ENCODE measurements at regions not wholly inside any gene's neighbourhood (a gene's known extent, or its start where the extent isn't known, plus 50 kb on each side); places are given as distances from the start of the nearest gene placed in this dataset.

DNA sequence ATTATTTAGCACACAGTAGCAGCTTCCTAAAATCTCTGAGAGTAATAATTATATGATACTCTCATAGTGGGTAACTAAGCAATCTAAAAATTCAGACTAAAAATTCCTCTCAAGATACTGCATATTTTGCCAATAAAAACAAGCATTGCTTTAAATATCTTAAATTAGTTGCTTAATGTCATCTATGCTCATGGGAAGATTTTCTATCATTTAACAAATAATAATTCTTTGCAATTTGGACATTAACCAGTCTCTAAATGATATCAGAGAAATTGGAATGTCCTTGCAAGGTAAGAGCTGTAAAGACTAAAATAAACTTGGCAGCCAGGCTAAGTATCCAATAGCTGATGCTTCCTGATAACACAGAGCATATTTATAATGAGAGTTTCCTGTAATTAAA lies 221.8 kb downstream of the SNCAIP start:
- CTCF ChIA-PET, result interaction anchor here (1.2 kb wide), 2 partner anchors 11 to 18 kb away, joined by 3 read pairs; no protein-coding TSS in a partner anchor
- Histone ChIP-seq H3K4me1 (ENCODE audit: control extremely low read depth in 1 of 4, control insufficient read depth in 4 of 4, insufficient read depth in 4 of 4, low read length in 3 of 4) (no peaks in the 10 kb centered on the region), H3K9me3 (ENCODE audit: control extremely low read depth in 1 of 5, control insufficient read depth in 4 of 5, insufficient read depth in 2 of 5, low read depth in 1 of 5, low read length in 4 of 5) (no peaks in the 10 kb centered on the region), H3K27me3 (replicated peaks in 2 of 5; ENCODE audit: control insufficient read depth in 4 of 5, insufficient read depth in 5 of 5, low read length in 4 of 5) (no peaks in the 10 kb centered on the region), H3K27ac (ENCODE audit: insufficient read depth in 1 of 2, low read depth in 1 of 2, low read length in 2 of 2, poor library complexity in 1 of 2, severe bottlenecking in 2 of 2) (no peak overlapping the region), H3K4me3 (ENCODE audit: control insufficient read depth in 1 of 7, extremely low read depth in 1 of 7, insufficient read depth in 4 of 7, low read depth in 2 of 7, low read length in 6 of 7) (no peak overlapping the region), H3K36me3 (ENCODE audit: control insufficient read depth in 4 of 4, insufficient read depth in 4 of 4, low read length in 3 of 4) (no peaks in the 10 kb centered on the region)
- DNase-seq, result no peak
- POLR2A ChIA-PET, result no interaction called here

DNA sequence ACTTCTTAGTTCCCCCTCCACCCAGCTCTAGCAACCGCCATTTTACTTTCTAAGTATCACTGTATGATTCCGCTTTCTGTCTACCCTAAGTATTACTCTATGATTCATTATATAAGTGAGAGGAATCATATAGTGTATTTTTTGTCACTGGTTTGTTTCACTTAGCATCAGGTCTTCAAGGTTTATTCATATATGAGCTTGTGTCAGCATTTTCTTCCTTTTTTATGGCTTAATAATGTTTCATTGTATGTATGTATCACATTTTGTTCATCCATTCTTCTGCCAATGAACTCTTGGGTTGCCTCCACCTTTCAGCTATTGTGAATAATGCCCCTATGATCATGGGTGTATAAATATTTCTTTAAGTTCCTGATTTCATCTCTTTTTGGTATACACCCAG lies 222.8 kb downstream of the SNCAIP start:
- no peak for DNase-seq
- H3K4me3 ChIP-seq (ENCODE audit: control insufficient read depth in 1 of 7, extremely low read depth in 1 of 7, insufficient read depth in 4 of 7, low read depth in 2 of 7, low read length in 6 of 7), result no peak overlapping the region
- WGBS (ENCODE audit: insufficient coverage), result no CpG with 5 or more reads among the region's 2 CpGs

DNA sequence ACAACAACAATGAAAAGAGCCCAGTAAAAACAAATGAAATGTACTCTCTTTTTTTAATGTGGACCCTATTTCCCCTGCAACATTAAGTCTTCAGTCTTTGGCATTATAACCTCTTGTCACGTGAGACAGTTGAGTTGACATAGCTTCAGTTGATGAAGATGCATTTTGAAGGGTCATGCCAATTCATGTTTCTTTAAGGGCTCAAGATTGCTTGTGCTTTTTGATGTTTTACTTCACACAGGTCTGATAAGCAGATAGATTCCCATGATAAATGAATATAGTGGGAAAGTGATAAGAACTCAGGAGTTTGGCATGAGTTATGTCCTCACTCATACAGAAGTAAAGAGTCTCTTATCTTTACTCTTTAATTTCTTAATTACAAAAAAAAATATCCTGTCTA lies 229.4 kb downstream of the SNCAIP start:
- peaks cover 0 to 2% (median 0%) of the 10 kb centered on the region in 5 experiments for H3K27me3 ChIP-seq (replicated peaks in 2 of 5; ENCODE audit: control insufficient read depth in 4 of 5, insufficient read depth in 5 of 5, low read length in 4 of 5)
- ChIA-PET CTCF (no interaction called here), POLR2A (no interaction called here)
- no peaks in the 10 kb centered on the region for H3K4me1 ChIP-seq (ENCODE audit: control extremely low read depth in 1 of 4, control insufficient read depth in 4 of 4, insufficient read depth in 4 of 4, low read length in 3 of 4)
- H3K9me3 ChIP-seq (ENCODE audit: control extremely low read depth in 1 of 5, control insufficient read depth in 4 of 5, insufficient read depth in 2 of 5, low read depth in 1 of 5, low read length in 4 of 5), result no peaks in the 10 kb centered on the region
- H3K4me3 ChIP-seq (ENCODE audit: control insufficient read depth in 1 of 7, extremely low read depth in 1 of 7, insufficient read depth in 4 of 7, low read depth in 2 of 7, low read length in 6 of 7), result no peak overlapping the region
- H3K36me3 ChIP-seq (ENCODE audit: control insufficient read depth in 4 of 4, insufficient read depth in 4 of 4, low read length in 3 of 4), result no peaks in the 10 kb centered on the region
- DNase-seq, result no peak
- no peak overlapping the region for H3K27ac ChIP-seq (ENCODE audit: insufficient read depth in 1 of 2, low read depth in 1 of 2, low read length in 2 of 2, poor library complexity in 1 of 2, severe bottlenecking in 2 of 2)
- WGBS (ENCODE audit: insufficient coverage), result 89% methylated on average over 1 of the region's 1 CpG

More for the DNA sequence above, 222.8 kb downstream of the SNCAIP start:
- no peaks in the 10 kb centered on the region for H3K36me3 ChIP-seq (ENCODE audit: control insufficient read depth in 4 of 4, insufficient read depth in 4 of 4, low read length in 3 of 4)
- H3K27ac ChIP-seq (ENCODE audit: insufficient read depth in 1 of 2, low read depth in 1 of 2, low read length in 2 of 2, poor library complexity in 1 of 2, severe bottlenecking in 2 of 2), result no peak overlapping the region
- ChIA-PET POLR2A (no interaction called here), CTCF (interaction anchor here (1.2 kb wide), 2 partner anchors 12 to 19 kb away, joined by 3 read pairs; no protein-coding TSS in a partner anchor)
- H3K4me1 ChIP-seq (ENCODE audit: control extremely low read depth in 1 of 4, control insufficient read depth in 4 of 4, insufficient read depth in 4 of 4, low read length in 3 of 4), result no peaks in the 10 kb centered on the region
- H3K27me3 ChIP-seq (replicated peaks in 2 of 5; ENCODE audit: control insufficient read depth in 4 of 5, insufficient read depth in 5 of 5, low read length in 4 of 5), result peaks cover 0 to 2% (median 0%) of the 10 kb centered on the region in 5 experiments
- no peaks in the 10 kb centered on the region for H3K9me3 ChIP-seq (ENCODE audit: control extremely low read depth in 1 of 5, control insufficient read depth in 4 of 5, insufficient read depth in 2 of 5, low read depth in 1 of 5, low read length in 4 of 5)

DNA sequence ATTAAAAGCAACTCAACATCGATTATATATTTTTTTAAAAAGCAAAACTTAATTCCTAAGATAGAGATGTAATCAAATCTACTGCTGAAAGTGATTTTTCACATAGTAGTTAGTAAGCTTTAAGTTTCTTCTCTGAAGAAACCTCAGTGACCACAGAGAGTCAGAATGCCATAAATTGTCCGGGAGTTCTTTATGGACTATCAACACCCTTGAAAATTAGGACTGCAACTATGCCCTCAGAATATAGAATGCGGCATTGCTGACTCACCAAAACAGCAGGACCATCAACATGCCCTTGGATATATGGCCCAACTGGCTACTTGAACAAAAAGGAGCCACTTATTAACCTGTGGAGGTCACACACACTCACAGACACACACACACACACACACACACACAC lies 228.9 kb upstream of the SNX2 start:
- ChIA-PET CTCF (no interaction called here), POLR2A (no interaction called here)
- no peaks in the 10 kb centered on the region for H3K9me3 ChIP-seq (ENCODE audit: control extremely low read depth in 1 of 5, control insufficient read depth in 4 of 5, insufficient read depth in 2 of 5, low read depth in 1 of 5, low read length in 4 of 5)
- H3K4me3 ChIP-seq (ENCODE audit: control insufficient read depth in 1 of 7, extremely low read depth in 1 of 7, insufficient read depth in 4 of 7, low read depth in 2 of 7, low read length in 6 of 7), result no peak overlapping the region
- H3K27me3 ChIP-seq (replicated peaks in 2 of 5; ENCODE audit: control insufficient read depth in 4 of 5, insufficient read depth in 5 of 5, low read length in 4 of 5), result peaks cover 0 to under 1% (median 0%) of the 10 kb centered on the region in 5 experiments
- no peak overlapping the region for H3K27ac ChIP-seq (ENCODE audit: insufficient read depth in 1 of 2, low read depth in 1 of 2, low read length in 2 of 2, poor library complexity in 1 of 2, severe bottlenecking in 2 of 2)
- DNase-seq, result no peak
- no peaks in the 10 kb centered on the region for H3K4me1 ChIP-seq (ENCODE audit: control extremely low read depth in 1 of 4, control insufficient read depth in 4 of 4, insufficient read depth in 4 of 4, low read length in 3 of 4)
- H3K36me3 ChIP-seq (ENCODE audit: control insufficient read depth in 4 of 4, insufficient read depth in 4 of 4, low read length in 3 of 4), result no peaks in the 10 kb centered on the region
- WGBS (ENCODE audit: insufficient coverage), result 80% methylated on average over 1 of the region's 3 CpGs

DNA sequence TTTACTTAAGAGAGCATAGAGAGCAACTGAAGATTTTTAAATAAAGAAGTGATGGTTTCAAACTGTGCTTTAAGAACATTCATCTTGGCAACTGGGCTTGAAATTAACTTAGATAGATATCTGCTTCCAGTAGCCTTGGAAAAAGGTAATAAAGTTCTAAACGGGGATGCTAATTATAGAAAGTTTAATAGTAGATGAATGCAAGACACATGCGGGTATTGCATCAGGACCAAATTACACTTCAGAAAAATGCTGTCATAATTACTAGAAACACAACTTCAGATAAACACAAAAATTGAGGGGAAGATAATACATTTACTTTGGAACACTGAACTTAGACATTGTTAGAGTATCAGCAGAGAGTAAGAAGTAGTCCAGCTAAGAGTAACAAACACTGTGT lies 227.7 kb upstream of the SNX2 start:
- CTCF ChIA-PET, result no interaction called here

DNA sequence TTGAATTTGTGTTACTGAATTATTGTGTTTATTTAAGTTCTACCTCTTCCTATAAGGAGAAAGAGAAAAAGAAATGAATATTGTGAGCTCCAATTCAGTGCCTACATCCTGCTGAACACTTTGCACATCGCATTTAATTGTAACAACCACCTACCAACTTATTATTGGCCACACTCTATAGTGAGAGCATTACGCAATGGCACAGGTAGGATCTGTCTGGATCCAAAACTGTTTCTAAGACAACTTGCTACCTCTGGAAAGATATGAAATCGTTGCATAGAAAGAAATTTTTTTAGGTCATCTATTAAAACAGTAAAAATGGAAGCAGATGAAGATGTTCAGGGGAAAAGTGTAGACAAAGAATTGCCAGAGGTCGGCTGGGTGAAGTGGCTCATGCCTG lies 227.2 kb upstream of the SNX2 start:
- DNase-seq, result no peak
- ChIA-PET CTCF (no interaction called here), POLR2A (no interaction called here)
- H3K27ac ChIP-seq (ENCODE audit: insufficient read depth in 1 of 2, low read depth in 1 of 2, low read length in 2 of 2, poor library complexity in 1 of 2, severe bottlenecking in 2 of 2), result no peak overlapping the region
- 95% methylated on average over 4 of the region's 4 CpGs for WGBS (ENCODE audit: insufficient coverage)
- no peaks in the 10 kb centered on the region for H3K9me3 ChIP-seq (ENCODE audit: control extremely low read depth in 1 of 5, control insufficient read depth in 4 of 5, insufficient read depth in 2 of 5, low read depth in 1 of 5, low read length in 4 of 5)
- H3K4me3 ChIP-seq (ENCODE audit: control insufficient read depth in 1 of 7, extremely low read depth in 1 of 7, insufficient read depth in 4 of 7, low read depth in 2 of 7, low read length in 6 of 7), result no peak overlapping the region
- no peaks in the 10 kb centered on the region for H3K4me1 ChIP-seq (ENCODE audit: control extremely low read depth in 1 of 4, control insufficient read depth in 4 of 4, insufficient read depth in 4 of 4, low read length in 3 of 4)
- no peaks in the 10 kb centered on the region for H3K27me3 ChIP-seq (replicated peaks in 2 of 5; ENCODE audit: control insufficient read depth in 4 of 5, insufficient read depth in 5 of 5, low read length in 4 of 5)
- no peaks in the 10 kb centered on the region for H3K36me3 ChIP-seq (ENCODE audit: control insufficient read depth in 4 of 4, insufficient read depth in 4 of 4, low read length in 3 of 4)

More for the DNA sequence above, 227.7 kb upstream of the SNX2 start:
- DNase-seq, result no peak
- Histone ChIP-seq H3K4me3 (ENCODE audit: control insufficient read depth in 1 of 7, extremely low read depth in 1 of 7, insufficient read depth in 4 of 7, low read depth in 2 of 7, low read length in 6 of 7) (no peak overlapping the region), H3K9me3 (ENCODE audit: control extremely low read depth in 1 of 5, control insufficient read depth in 4 of 5, insufficient read depth in 2 of 5, low read depth in 1 of 5, low read length in 4 of 5) (no peaks in the 10 kb centered on the region), H3K27ac (ENCODE audit: insufficient read depth in 1 of 2, low read depth in 1 of 2, low read length in 2 of 2, poor library complexity in 1 of 2, severe bottlenecking in 2 of 2) (no peak overlapping the region), H3K27me3 (replicated peaks in 2 of 5; ENCODE audit: control insufficient read depth in 4 of 5, insufficient read depth in 5 of 5, low read length in 4 of 5) (no peaks in the 10 kb centered on the region), H3K36me3 (ENCODE audit: control insufficient read depth in 4 of 4, insufficient read depth in 4 of 4, low read length in 3 of 4) (no peaks in the 10 kb centered on the region), H3K4me1 (ENCODE audit: control extremely low read depth in 1 of 4, control insufficient read depth in 4 of 4, insufficient read depth in 4 of 4, low read length in 3 of 4) (no peaks in the 10 kb centered on the region)
- POLR2A ChIA-PET, result no interaction called here
- no CpG with 5 or more reads among the region's 2 CpGs for WGBS (ENCODE audit: insufficient coverage)

DNA sequence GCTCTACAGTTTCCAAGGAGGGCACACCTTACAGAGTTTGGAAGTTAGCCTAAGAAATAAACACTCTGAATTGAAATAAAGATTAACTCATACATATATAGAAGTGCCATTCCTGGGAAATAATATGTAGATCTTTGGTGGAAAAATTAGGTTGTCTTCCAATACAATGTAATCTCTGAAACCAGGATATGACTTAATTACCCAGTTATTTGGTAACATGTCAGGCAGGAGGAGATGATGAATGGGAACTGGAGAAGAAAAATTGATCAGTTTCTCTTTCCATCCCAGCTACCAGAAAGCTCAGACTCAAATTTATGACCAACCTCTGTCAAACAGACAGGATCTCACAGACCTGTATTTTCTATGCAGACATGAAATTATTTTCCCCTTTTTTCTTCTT lies 215.2 kb upstream of the SNX2 start:
- no peak for DNase-seq
- Histone ChIP-seq H3K36me3 (ENCODE audit: control insufficient read depth in 4 of 4, insufficient read depth in 4 of 4, low read length in 3 of 4) (no peaks in the 10 kb centered on the region), H3K9me3 (ENCODE audit: control extremely low read depth in 1 of 5, control insufficient read depth in 4 of 5, insufficient read depth in 2 of 5, low read depth in 1 of 5, low read length in 4 of 5) (peaks cover 0 to under 1% (median 0%) of the 10 kb centered on the region in 5 experiments), H3K4me1 (ENCODE audit: control extremely low read depth in 1 of 4, control insufficient read depth in 4 of 4, insufficient read depth in 4 of 4, low read length in 3 of 4) (no peaks in the 10 kb centered on the region), H3K4me3 (ENCODE audit: control insufficient read depth in 1 of 7, extremely low read depth in 1 of 7, insufficient read depth in 4 of 7, low read depth in 2 of 7, low read length in 6 of 7) (no peak overlapping the region), H3K27ac (ENCODE audit: insufficient read depth in 1 of 2, low read depth in 1 of 2, low read length in 2 of 2, poor library complexity in 1 of 2, severe bottlenecking in 2 of 2) (no peak overlapping the region), H3K27me3 (replicated peaks in 2 of 5; ENCODE audit: control insufficient read depth in 4 of 5, insufficient read depth in 5 of 5, low read length in 4 of 5) (peaks cover 0 to 2% (median 0%) of the 10 kb centered on the region in 5 experiments)
- CTCF ChIA-PET, result no interaction called here
- POLR2A ChIA-PET, result no interaction called here
